ENCODE measurements at regions not wholly inside any gene's neighbourhood (a gene's known extent, or its start where the extent isn't known, plus 50 kb on each side); places are given as distances from the start of the nearest gene placed in this dataset.

DNA sequence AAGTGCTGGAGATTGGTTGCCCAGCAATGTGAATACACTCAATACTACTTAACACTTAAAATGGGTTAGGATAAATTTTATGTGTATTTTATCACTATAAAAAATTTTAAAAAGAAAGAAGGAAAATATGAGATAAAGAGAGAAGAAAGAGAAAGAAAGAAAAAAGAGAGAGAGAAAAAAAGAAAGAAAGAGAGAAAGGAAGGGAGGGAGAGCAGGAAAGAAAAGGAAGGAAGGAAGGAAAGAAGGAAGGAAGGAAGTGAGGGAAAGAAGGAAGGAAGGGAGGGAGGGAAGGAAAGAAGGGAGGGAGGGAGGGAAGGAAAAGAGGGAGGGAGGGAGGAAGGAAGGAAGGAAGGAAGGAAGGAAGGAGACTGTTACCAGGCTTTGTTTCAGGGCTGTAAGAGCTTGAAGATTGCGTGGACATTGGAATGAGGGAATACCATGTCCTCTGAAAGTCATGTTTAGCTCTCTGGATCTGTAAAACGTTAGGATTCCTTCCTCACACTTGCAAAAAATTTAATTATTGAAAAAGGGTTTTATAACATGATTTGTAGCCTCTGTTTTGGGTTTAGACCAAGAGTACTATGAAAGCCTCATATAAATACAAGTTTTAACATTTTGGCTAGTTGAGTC lies 152.3 kb upstream of the DAP start:
- POLR2A ChIA-PET: no interaction called here
- no peak for DNase-seq (ENCODE audit: unreplicated experiment)
- CTCF ChIA-PET: interaction anchor here (0.7 kb wide), 1 partner anchor 126 kb away, joined by 3 read pairs; no protein-coding TSS in a partner anchor
- intact Hi-C loops (cut with micrococcal nuclease): no loop called here
- no TSS peak for BruUV-seq (replicated peaks)
- Mint-ChIP-seq H3K27me3 (ENCODE audit: insufficient read depth, unreplicated experiment) (peaks cover 2% of the 10 kb centered on the region), H3K4me1 (ENCODE audit: insufficient read depth, unreplicated experiment) (peaks cover 6% of the 10 kb centered on the region), H3K27ac (ENCODE audit: low read depth, unreplicated experiment) (no peak overlapping the region), H3K36me3 (ENCODE audit: insufficient read depth, unreplicated experiment) (peaks cover 7% of the 10 kb centered on the region), H3K9me3 (ENCODE audit: unreplicated experiment) (no peaks in the 10 kb centered on the region), H3K4me3 (ENCODE audit: unreplicated experiment) (no peak overlapping the region)
- TF ChIP-seq, protein P1, sequence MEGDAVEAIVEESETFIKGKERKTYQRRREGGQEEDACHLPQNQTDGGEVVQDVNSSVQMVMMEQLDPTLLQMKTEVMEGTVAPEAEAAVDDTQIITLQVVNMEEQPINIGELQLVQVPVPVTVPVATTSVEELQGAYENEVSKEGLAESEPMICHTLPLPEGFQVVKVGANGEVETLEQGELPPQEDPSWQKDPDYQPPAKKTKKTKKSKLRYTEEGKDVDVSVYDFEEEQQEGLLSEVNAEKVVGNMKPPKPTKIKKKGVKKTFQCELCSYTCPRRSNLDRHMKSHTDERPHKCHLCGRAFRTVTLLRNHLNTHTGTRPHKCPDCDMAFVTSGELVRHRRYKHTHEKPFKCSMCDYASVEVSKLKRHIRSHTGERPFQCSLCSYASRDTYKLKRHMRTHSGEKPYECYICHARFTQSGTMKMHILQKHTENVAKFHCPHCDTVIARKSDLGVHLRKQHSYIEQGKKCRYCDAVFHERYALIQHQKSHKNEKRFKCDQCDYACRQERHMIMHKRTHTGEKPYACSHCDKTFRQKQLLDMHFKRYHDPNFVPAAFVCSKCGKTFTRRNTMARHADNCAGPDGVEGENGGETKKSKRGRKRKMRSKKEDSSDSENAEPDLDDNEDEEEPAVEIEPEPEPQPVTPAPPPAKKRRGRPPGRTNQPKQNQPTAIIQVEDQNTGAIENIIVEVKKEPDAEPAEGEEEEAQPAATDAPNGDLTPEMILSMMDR (IDR thresholded peaks at IDR 0.05; ENCODE audit: unreplicated experiment): no peak

DNA sequence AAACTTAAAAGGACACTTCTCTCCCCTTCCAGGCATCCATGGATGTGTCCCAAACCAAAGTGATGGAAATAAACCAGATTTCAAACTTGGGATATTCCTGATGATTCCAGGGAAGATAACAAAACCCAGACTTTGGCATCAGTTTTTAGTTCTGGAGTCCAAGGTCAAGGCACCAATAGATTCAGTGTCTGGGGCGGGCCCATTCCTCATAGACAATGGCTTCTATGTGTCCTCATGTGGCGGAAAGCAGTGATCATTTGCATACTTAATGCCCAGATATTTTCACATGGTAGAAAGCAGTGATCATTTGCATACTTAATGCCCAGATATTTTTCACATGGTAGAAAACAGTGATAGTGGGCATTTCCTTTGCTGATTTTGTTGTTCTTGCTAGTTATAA lies 151.4 kb upstream of the DAP start:
- intact Hi-C loops (cut with micrococcal nuclease): no loop called here
- TF ChIP-seq, protein P1 (IDR thresholded peaks at IDR 0.05; ENCODE audit: unreplicated experiment): no peak
- ChIA-PET CTCF (interaction anchor here (0.7 kb wide), 1 partner anchor 53 kb away, joined by 3 read pairs; no protein-coding TSS in a partner anchor), POLR2A (interaction anchor here (0.6 kb wide), 1 partner anchor 39 kb away, joined by 3 read pairs; no protein-coding TSS in a partner anchor)
- H3K36me3 Mint-ChIP-seq (ENCODE audit: insufficient read depth, unreplicated experiment): peaks cover 7% of the 10 kb centered on the region
- H3K9me3 Mint-ChIP-seq (ENCODE audit: unreplicated experiment): no peaks in the 10 kb centered on the region
- H3K4me3 Mint-ChIP-seq (ENCODE audit: unreplicated experiment): no peak overlapping the region
- no peaks in the 10 kb centered on the region for H3K27me3 Mint-ChIP-seq (ENCODE audit: insufficient read depth, unreplicated experiment)
- no peak for DNase-seq (ENCODE audit: unreplicated experiment)
- no TSS peak for BruUV-seq (replicated peaks)
- no peak overlapping the region for H3K27ac Mint-ChIP-seq (ENCODE audit: low read depth, unreplicated experiment)
- peaks cover 6% of the 10 kb centered on the region for H3K4me1 Mint-ChIP-seq (ENCODE audit: insufficient read depth, unreplicated experiment)

DNA sequence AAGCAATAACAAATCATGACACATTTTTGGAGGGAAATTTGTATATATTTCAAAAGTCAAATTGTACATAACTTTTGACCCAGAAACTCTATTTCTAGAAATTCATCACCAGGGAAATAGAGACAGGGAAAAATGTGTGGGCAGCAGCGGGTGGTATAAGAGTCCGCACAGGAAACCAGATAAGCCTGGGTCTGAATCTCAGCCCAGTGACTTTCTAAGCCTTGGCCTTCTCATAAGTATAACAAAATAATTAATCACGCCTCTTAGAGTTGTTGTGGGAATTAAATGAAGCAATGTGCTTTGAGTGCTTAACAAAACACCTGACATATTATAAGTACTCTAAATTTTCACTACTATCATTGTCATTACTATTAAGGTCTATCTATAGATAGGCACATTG lies 149.2 kb upstream of the DAP start:
- CTCF ChIA-PET: no interaction called here
- Mint-ChIP-seq H3K4me1 (ENCODE audit: insufficient read depth, unreplicated experiment) (peaks cover 6% of the 10 kb centered on the region), H3K9me3 (ENCODE audit: unreplicated experiment) (no peaks in the 10 kb centered on the region), H3K4me3 (ENCODE audit: unreplicated experiment) (no peak overlapping the region), H3K36me3 (ENCODE audit: insufficient read depth, unreplicated experiment) (peaks cover 7% of the 10 kb centered on the region), H3K27me3 (ENCODE audit: insufficient read depth, unreplicated experiment) (no peaks in the 10 kb centered on the region), H3K27ac (ENCODE audit: low read depth, unreplicated experiment) (no peak overlapping the region)
- no TSS peak for BruUV-seq (replicated peaks)
- POLR2A ChIA-PET: interaction anchor here (0.7 kb wide), 1 partner anchor 428 kb away, joined by 3 read pairs; no protein-coding TSS in a partner anchor
- TF ChIP-seq, protein P1 (IDR thresholded peaks at IDR 0.05; ENCODE audit: unreplicated experiment): no peak
- intact Hi-C loops (cut with micrococcal nuclease): no loop called here
- no peak for DNase-seq (ENCODE audit: unreplicated experiment)

DNA sequence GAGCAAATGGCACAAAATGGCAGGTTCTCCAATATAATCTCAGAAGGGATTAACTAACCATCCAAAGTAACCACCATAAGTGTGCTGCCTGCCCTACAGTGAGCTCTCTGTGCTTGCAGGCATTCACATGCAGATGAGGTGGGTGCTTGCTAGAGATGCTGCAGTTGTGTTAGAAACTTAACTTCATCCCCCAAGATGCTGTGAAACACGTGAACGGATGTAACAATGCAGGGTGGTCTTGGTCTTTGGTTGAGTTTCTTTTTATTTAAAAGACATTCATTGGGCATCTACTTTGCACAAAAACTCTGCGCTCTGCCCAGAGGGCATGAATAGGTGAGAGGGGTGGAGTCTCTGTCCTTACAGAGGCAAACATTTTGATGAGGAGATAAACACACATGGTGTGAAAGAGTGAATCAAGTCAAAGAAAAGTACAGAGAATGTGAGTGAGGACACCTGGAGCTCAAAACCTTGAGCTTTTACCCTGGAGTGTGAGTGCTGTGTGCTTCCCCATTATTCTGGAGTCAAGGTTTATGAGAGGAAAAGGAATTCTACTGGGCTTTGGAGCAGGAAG lies 143.9 kb upstream of the DAP start:
- Mint-ChIP-seq H3K9me3 (ENCODE audit: unreplicated experiment) (no peaks in the 10 kb centered on the region), H3K36me3 (ENCODE audit: insufficient read depth, unreplicated experiment) (no peaks in the 10 kb centered on the region), H3K4me1 (ENCODE audit: insufficient read depth, unreplicated experiment) (peaks cover 9% of the 10 kb centered on the region), H3K4me3 (ENCODE audit: unreplicated experiment) (no peak overlapping the region), H3K27me3 (ENCODE audit: insufficient read depth, unreplicated experiment) (peaks cover 11% of the 10 kb centered on the region), H3K27ac (ENCODE audit: low read depth, unreplicated experiment) (no peak overlapping the region)
- POLR2A ChIA-PET: interaction anchor here (0.6 kb wide), 1 partner anchor 48 kb away, joined by 3 read pairs; no protein-coding TSS in a partner anchor
- DNase-seq (ENCODE audit: unreplicated experiment): no peak
- TF ChIP-seq, protein P1 (IDR thresholded peaks at IDR 0.05; ENCODE audit: unreplicated experiment): no peak
- BruUV-seq (replicated peaks): no TSS peak
- intact Hi-C loops (cut with micrococcal nuclease): no loop called here
- CTCF ChIA-PET: no interaction called here

Measured in MCF 10A (cell line).